Endodermal cell (in vitro differentiated cells): ENCODE measurements at regions not wholly inside any gene's neighbourhood (a gene's known extent, or its start where the extent isn't known, plus 50 kb on each side); places are given as distances from the start of the nearest gene placed in this dataset.

ENCODE experiments used
- DNase-seq: peaks from one replicate; pipeline ENCODE4 v3.0.0-alpha.2; 2017
- H3K27ac ChIP-seq: 2 replicates; pipeline ENCODE4 v1.5.1; 2013; ENCODE audit warnings: mild to moderate bottlenecking, low read depth, low read length, moderate library complexity
- H3K27me3 ChIP-seq: 2 replicates; pipeline ENCODE4 v1.6.1; 2013; ENCODE audit warnings: mild to moderate bottlenecking, low read length, moderate library complexity; ENCODE audit not compliant: insufficient read depth, control insufficient read depth, poor library complexity, severe bottlenecking
- H3K36me3 ChIP-seq: 2 replicates; pipeline ENCODE4 v1.7.0; 2013; ENCODE audit warnings: mild to moderate bottlenecking, low read length, moderate library complexity; ENCODE audit not compliant: control insufficient read depth, insufficient read depth
- H3K4me1 ChIP-seq: one replicate; pipeline ENCODE4 v1.7.0; 2013; ENCODE audit warnings: low read length; ENCODE audit not compliant: control insufficient read depth, insufficient read depth
- H3K4me3 ChIP-seq: 2 replicates; pipeline ENCODE4 v1.5.1; 2013; ENCODE audit warnings: mild to moderate bottlenecking, low read length, moderate library complexity
- H3K9ac ChIP-seq: 2 replicates; pipeline ENCODE4 v1.6.1; 2013; ENCODE audit warnings: mild to moderate bottlenecking, low read length, moderate library complexity; ENCODE audit not compliant: poor library complexity, severe bottlenecking; ENCODE audit errors: extremely low read depth
- H3K9me3 ChIP-seq: 2 replicates; pipeline ENCODE4 v1.6.1; 2013; ENCODE audit warnings: mild to moderate bottlenecking, low read length, moderate library complexity; ENCODE audit not compliant: control insufficient read depth
- H3K27ac Mint-ChIP-seq: 2 replicates; pipeline ENCODE4 v1.8.0; 2020; ENCODE audit warnings: mixed read lengths
- H3K27me3 Mint-ChIP-seq: 2 replicates; pipeline ENCODE4 v1.8.0; 2021; ENCODE audit warnings: mild to moderate bottlenecking, mixed read lengths; ENCODE audit not compliant: insufficient read depth
- H3K36me3 Mint-ChIP-seq: 2 replicates; pipeline ENCODE4 v1.8.0; 2020; ENCODE audit warnings: low read depth, mixed read lengths
- H3K4me1 Mint-ChIP-seq: 2 replicates; pipeline ENCODE4 v1.8.0; 2020; ENCODE audit warnings: mixed read lengths
- H3K4me3 Mint-ChIP-seq: 2 replicates; pipeline ENCODE4 v1.8.0; 2020; ENCODE audit warnings: mild to moderate bottlenecking, moderate library complexity, mixed read lengths
- H3K9me3 Mint-ChIP-seq: 2 replicates; pipeline ENCODE4 v1.8.0; 2020; ENCODE audit warnings: mild to moderate bottlenecking, mixed read lengths
- WGBS, 2 experiments: methylation state at CpG; one replicate each; pipeline versions ENCODE4 v1.1.5 to v1.1.7; 2013; ENCODE audit warnings: missing lambda C conversion rate in 2 of 2, mixed read lengths in 1 of 2; ENCODE audit not compliant: insufficient coverage in 1 of 2, insufficient read length in 1 of 2; 5-methylcytosine and 5-hydroxymethylcytosine counted together
- TF ChIP-seq, protein P1 (sequence below): fragments of 200-600 bp; sonication (generic); conservative IDR thresholded peaks from 2 replicates; pipeline ENCODE4 v1.5.0; 2021; ENCODE audit warnings: antibody characterized with exemption, mild to moderate bottlenecking

DNA sequence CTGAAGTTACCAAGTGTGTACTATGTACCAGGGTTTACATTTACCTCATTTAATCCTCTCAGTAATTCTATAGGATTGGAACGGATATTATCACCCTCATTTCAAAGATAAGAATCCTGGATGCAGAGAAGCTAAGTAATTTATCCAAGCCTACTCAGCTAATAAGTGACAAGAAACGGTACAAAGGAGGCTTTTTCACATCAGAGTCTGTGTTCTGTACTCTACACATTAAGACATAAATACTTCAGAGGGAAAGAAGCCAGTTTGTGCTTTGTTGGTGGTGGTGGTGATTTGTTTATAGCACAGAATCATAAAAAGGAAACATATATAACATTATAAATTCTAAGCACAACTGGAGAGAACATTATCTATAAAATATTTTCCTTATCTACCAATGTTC is 88.3 kb upstream of the HMGCLL1 start:
- Mint-ChIP-seq H3K4me3 (no peak overlapping the region), H3K27me3 (no peaks in the 10 kb centered on the region), H3K4me1 (no peaks in the 10 kb centered on the region), H3K9me3 (peaks cover 9% of the 10 kb centered on the region), H3K36me3 (no peaks in the 10 kb centered on the region), H3K27ac (no peak overlapping the region)
- TF ChIP-seq, protein P1, sequence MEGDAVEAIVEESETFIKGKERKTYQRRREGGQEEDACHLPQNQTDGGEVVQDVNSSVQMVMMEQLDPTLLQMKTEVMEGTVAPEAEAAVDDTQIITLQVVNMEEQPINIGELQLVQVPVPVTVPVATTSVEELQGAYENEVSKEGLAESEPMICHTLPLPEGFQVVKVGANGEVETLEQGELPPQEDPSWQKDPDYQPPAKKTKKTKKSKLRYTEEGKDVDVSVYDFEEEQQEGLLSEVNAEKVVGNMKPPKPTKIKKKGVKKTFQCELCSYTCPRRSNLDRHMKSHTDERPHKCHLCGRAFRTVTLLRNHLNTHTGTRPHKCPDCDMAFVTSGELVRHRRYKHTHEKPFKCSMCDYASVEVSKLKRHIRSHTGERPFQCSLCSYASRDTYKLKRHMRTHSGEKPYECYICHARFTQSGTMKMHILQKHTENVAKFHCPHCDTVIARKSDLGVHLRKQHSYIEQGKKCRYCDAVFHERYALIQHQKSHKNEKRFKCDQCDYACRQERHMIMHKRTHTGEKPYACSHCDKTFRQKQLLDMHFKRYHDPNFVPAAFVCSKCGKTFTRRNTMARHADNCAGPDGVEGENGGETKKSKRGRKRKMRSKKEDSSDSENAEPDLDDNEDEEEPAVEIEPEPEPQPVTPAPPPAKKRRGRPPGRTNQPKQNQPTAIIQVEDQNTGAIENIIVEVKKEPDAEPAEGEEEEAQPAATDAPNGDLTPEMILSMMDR, result no peak
- Histone ChIP-seq H3K4me3 (no peak overlapping the region), H3K9ac (no peak overlapping the region), H3K27me3 (no peaks in the 10 kb centered on the region), H3K36me3 (no peaks in the 10 kb centered on the region), H3K9me3 (peaks cover 6% of the 10 kb centered on the region), H3K27ac (no peak overlapping the region), H3K4me1 (no peaks in the 10 kb centered on the region)
- WGBS, 2 experiments, result 100% methylated on average over 1 of the region's 2 CpGs; no CpG with 5 or more reads in 1 of the 2 experiments
- DNase-seq, result no peak

DNA sequence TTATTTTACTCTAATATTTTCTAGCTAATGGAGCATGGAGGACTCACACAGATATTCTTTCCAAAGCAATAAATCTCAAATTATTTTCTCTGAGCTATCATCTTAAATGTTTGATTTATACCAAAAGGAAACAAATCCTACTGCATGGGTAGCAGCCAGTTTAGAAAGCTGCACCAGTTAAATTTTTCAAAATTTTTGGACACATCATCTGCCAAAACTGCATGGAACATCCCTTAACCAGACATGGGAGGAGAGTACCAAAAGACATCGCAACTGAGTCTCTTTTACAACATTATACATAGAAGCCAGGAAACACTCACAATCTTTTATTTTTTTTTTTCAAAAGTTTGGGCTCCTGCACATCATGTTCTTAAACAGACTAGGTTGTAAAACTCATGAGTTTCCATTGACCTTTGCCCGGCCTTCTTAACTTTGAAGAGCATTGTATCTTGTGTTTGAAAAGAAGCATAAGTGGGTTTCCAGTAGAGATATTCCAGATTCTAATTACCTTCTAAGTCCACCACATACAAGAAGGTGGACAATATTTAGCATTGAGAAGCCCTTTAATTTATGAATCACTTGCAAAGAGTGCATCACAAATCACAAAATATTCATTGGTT is 87.7 kb upstream of the HMGCLL1 start:
- Histone ChIP-seq H3K9me3 (peaks cover 6% of the 10 kb centered on the region), H3K4me3 (no peak overlapping the region), H3K9ac (no peak overlapping the region), H3K36me3 (no peaks in the 10 kb centered on the region), H3K27me3 (no peaks in the 10 kb centered on the region), H3K27ac (no peak overlapping the region), H3K4me1 (no peaks in the 10 kb centered on the region)
- no peaks in the 10 kb centered on the region for H3K4me1 Mint-ChIP-seq
- H3K27me3 Mint-ChIP-seq, result no peaks in the 10 kb centered on the region
- peaks cover 11% of the 10 kb centered on the region for H3K9me3 Mint-ChIP-seq
- no peak overlapping the region for H3K4me3 Mint-ChIP-seq
- no peak for DNase-seq
- H3K27ac Mint-ChIP-seq, result no peak overlapping the region
- WGBS, 2 experiments, result 99% methylated on average over 2 of the region's 2 CpGs; no CpG with 5 or more reads in 1 of the 2 experiments
- TF ChIP-seq, protein P1, result no peak
- no peaks in the 10 kb centered on the region for H3K36me3 Mint-ChIP-seq

DNA sequence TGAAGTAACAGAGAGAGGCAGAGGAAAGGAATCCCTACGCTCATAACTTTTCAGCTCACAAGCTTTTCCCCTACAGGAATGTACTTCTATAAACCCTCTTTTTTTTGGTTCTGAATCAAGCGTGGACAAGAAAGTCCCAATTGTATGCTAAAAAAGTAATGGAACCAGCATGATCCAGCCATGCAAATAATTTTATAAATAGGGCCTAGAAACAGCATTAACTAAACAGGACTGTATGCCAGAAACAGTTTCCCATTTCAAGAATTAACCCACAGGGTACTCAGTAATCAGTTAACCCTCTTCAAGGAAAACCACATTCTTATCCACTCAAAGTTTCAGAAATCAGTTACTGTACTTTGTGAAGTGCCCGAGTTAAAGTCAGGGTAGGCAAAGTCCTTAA is 87.0 kb upstream of the HMGCLL1 start:
- peaks cover 6% of the 10 kb centered on the region for H3K9me3 ChIP-seq
- no peaks in the 10 kb centered on the region for H3K36me3 Mint-ChIP-seq
- DNase-seq, result no peak
- H3K27me3 Mint-ChIP-seq, result no peaks in the 10 kb centered on the region
- no peaks in the 10 kb centered on the region for H3K4me1 ChIP-seq
- no peak overlapping the region for H3K27ac Mint-ChIP-seq
- H3K4me1 Mint-ChIP-seq, result no peaks in the 10 kb centered on the region
- no peak overlapping the region for H3K4me3 ChIP-seq
- TF ChIP-seq, protein P1, result no peak
- H3K27ac ChIP-seq, result no peak overlapping the region
- no peaks in the 10 kb centered on the region for H3K27me3 ChIP-seq
- WGBS, 2 experiments, result 75 to 90% methylated on average over 1 to 3 of the region's 3 CpGs
- no peak overlapping the region for H3K4me3 Mint-ChIP-seq
- H3K9ac ChIP-seq, result no peak overlapping the region
- H3K9me3 Mint-ChIP-seq, result peaks cover 11% of the 10 kb centered on the region
- no peaks in the 10 kb centered on the region for H3K36me3 ChIP-seq
